ENCODE measurements at regions not wholly inside any gene's neighbourhood (a gene's known extent, or its start where the extent isn't known, plus 50 kb on each side); places are given as distances from the start of the nearest gene placed in this dataset.

GRCh38 chr6:90778417-90779203 lies 191.7 kb upstream of the MAP3K7 start:
- TF ChIP-seq, protein P1, sequence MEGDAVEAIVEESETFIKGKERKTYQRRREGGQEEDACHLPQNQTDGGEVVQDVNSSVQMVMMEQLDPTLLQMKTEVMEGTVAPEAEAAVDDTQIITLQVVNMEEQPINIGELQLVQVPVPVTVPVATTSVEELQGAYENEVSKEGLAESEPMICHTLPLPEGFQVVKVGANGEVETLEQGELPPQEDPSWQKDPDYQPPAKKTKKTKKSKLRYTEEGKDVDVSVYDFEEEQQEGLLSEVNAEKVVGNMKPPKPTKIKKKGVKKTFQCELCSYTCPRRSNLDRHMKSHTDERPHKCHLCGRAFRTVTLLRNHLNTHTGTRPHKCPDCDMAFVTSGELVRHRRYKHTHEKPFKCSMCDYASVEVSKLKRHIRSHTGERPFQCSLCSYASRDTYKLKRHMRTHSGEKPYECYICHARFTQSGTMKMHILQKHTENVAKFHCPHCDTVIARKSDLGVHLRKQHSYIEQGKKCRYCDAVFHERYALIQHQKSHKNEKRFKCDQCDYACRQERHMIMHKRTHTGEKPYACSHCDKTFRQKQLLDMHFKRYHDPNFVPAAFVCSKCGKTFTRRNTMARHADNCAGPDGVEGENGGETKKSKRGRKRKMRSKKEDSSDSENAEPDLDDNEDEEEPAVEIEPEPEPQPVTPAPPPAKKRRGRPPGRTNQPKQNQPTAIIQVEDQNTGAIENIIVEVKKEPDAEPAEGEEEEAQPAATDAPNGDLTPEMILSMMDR (IDR thresholded peaks at IDR 0.05), result no peak
- TF ChIP-seq POLR2A (IDR thresholded peaks at IDR 0.05), result no peak
